Loucy (cell line): ENCODE measurements at regions not wholly inside any gene's neighbourhood (a gene's known extent, or its start where the extent isn't known, plus 50 kb on each side); places are given as distances from the start of the nearest gene placed in this dataset.

Experiments used
- H2AFZ ChIP-seq: fragments of 200-600 bp; sonication (generic); 2 replicates; pipeline ENCODE4 v1.6.0; 2016; ENCODE audit warnings: antibody characterized with exemption, mild to moderate bottlenecking, low read length, moderate library complexity
- H3F3A ChIP-seq: fragments of 200-600 bp; 2 replicates; pipeline ENCODE4 v1.6.0; 2016; ENCODE audit warnings: antibody characterized with exemption, low read depth, mild to moderate bottlenecking
- H3K27me3 ChIP-seq: fragments of 200-600 bp; sonication (generic); 2 replicates; pipeline ENCODE4 v1.6.1; 2014; ENCODE audit warnings: low read length, mild to moderate bottlenecking; ENCODE audit not compliant: insufficient read depth, poor library complexity, severe bottlenecking
- H3K36me3 ChIP-seq: fragments of 200-600 bp; sonication (generic); 2 replicates; pipeline ENCODE4 v1.6.1; 2016; ENCODE audit warnings: low read length; ENCODE audit not compliant: insufficient read depth
- H3K4me1 ChIP-seq: fragments of 200-600 bp; sonication (generic); 2 replicates; pipeline ENCODE4 v1.5.1; 2014; ENCODE audit warnings: low read length, mild to moderate bottlenecking; ENCODE audit not compliant: insufficient read depth, poor library complexity, severe bottlenecking
- H3K4me2 ChIP-seq: fragments of 200-600 bp; sonication (generic); 2 replicates; pipeline ENCODE4 v1.6.0; 2014; ENCODE audit warnings: antibody characterized with exemption, low read length, low read depth, mild to moderate bottlenecking; ENCODE audit not compliant: poor library complexity, severe bottlenecking
- H3K4me3 ChIP-seq: fragments of 200-600 bp; sonication (generic); 2 replicates; pipeline ENCODE4 v1.5.1; 2014; ENCODE audit warnings: low read length, mild to moderate bottlenecking, mixed read lengths; ENCODE audit not compliant: poor library complexity, severe bottlenecking
- H3K79me2 ChIP-seq: fragments of 200-600 bp; sonication (generic); 2 replicates; pipeline ENCODE4 v1.6.1; 2014; ENCODE audit warnings: low read length; ENCODE audit not compliant: insufficient read depth
- H3K9ac ChIP-seq: fragments of 200-600 bp; sonication (generic); 2 replicates; pipeline ENCODE4 v1.6.0; 2014; ENCODE audit warnings: mild to moderate bottlenecking, low read depth, low read length, moderate library complexity; ENCODE audit not compliant: poor library complexity, severe bottlenecking
- H3K9me2 ChIP-seq: fragments of 200-600 bp; sonication (generic); replicated peaks from 2 replicates; pipeline ENCODE4 v1.6.1; 2016; ENCODE audit warnings: low read depth, low read length, mixed read lengths
- H3K9me3 ChIP-seq: fragments of 200-600 bp; sonication (generic); 2 replicates; pipeline ENCODE4 v1.6.1; 2014; ENCODE audit warnings: mild to moderate bottlenecking, antibody characterized with exemption, low read length, low read depth; ENCODE audit not compliant: insufficient read depth
- H4K20me1 ChIP-seq: fragments of 200-600 bp; sonication (generic); 2 replicates; pipeline ENCODE4 v1.6.0; 2014; ENCODE audit warnings: antibody characterized with exemption, low read length, mild to moderate bottlenecking; ENCODE audit not compliant: insufficient read depth, poor library complexity, severe bottlenecking
- EZH2phosphoT487 ChIP-seq: fragments of 200-600 bp; IDR thresholded peaks from 2 replicates; pipeline ENCODE4 v1.6.1; 2018; ENCODE audit warnings: antibody characterized with exemption, mild to moderate bottlenecking, moderate library complexity, borderline replicate concordance
- TF ChIP-seq, protein P1 (sequence below): fragments of 200-600 bp; sonication (generic); conservative IDR thresholded peaks from 2 replicates; pipeline ENCODE4 v1.5.1; 2014; ENCODE audit warnings: mild to moderate bottlenecking, antibody characterized with exemption, low read length

- no peak overlapping the region for H2AFZ ChIP-seq
- no peaks in the 10 kb centered on the region for H3K27me3 ChIP-seq
- H3K36me3 ChIP-seq: no peaks in the 10 kb centered on the region
- TF ChIP-seq EZH2phosphoT487: no peak
- TF ChIP-seq, protein P1, sequence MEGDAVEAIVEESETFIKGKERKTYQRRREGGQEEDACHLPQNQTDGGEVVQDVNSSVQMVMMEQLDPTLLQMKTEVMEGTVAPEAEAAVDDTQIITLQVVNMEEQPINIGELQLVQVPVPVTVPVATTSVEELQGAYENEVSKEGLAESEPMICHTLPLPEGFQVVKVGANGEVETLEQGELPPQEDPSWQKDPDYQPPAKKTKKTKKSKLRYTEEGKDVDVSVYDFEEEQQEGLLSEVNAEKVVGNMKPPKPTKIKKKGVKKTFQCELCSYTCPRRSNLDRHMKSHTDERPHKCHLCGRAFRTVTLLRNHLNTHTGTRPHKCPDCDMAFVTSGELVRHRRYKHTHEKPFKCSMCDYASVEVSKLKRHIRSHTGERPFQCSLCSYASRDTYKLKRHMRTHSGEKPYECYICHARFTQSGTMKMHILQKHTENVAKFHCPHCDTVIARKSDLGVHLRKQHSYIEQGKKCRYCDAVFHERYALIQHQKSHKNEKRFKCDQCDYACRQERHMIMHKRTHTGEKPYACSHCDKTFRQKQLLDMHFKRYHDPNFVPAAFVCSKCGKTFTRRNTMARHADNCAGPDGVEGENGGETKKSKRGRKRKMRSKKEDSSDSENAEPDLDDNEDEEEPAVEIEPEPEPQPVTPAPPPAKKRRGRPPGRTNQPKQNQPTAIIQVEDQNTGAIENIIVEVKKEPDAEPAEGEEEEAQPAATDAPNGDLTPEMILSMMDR: no peak
- no peaks in the 10 kb centered on the region for H3K9me3 ChIP-seq
- H3K4me1 ChIP-seq: no peaks in the 10 kb centered on the region
- H3K9ac ChIP-seq: no peak overlapping the region
- no peaks in the 10 kb centered on the region for H3F3A ChIP-seq
- no peaks in the 10 kb centered on the region for H3K79me2 ChIP-seq
- H3K4me2 ChIP-seq: no peak overlapping the region
- no peaks in the 10 kb centered on the region for H4K20me1 ChIP-seq
- no peaks in the 10 kb centered on the region for H3K9me2 ChIP-seq
- H3K4me3 ChIP-seq: no peak overlapping the region
Measured at GRCh38 chr10:3897156-3897555, 112.1 kb upstream of the KLF6 start.

DNA sequence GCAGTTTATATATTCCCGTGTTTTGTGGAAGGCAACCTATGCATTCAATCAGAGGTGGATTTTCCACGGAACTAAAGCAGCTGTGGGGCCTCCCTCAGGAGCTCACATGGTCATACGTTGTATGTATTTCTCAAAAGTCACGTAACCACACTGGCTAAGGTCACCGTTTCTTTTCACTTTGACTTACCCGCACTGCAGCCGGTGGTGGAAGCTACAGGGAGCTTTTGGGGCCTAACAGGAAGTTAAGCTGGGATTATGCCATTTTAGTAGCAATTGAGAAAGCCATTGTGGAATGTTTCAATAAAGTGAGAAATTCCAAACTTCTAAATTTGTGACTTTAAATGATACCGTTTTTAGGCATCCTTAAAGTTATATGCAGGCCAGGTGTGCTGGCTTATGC is 111.2 kb upstream of the KLF6 start:
- H3K4me3 ChIP-seq: no peak overlapping the region
- H3F3A ChIP-seq: no peaks in the 10 kb centered on the region
- no peak overlapping the region for H3K9ac ChIP-seq
- no peaks in the 10 kb centered on the region for H3K9me2 ChIP-seq
- no peaks in the 10 kb centered on the region for H3K9me3 ChIP-seq
- H3K79me2 ChIP-seq: no peaks in the 10 kb centered on the region
- TF ChIP-seq, protein P1: no peak
- TF ChIP-seq EZH2phosphoT487: no peak
- no peaks in the 10 kb centered on the region for H3K36me3 ChIP-seq
- no peaks in the 10 kb centered on the region for H3K27me3 ChIP-seq
- H3K4me2 ChIP-seq: no peak overlapping the region
- no peaks in the 10 kb centered on the region for H4K20me1 ChIP-seq
- H3K4me1 ChIP-seq: no peaks in the 10 kb centered on the region
- no peak overlapping the region for H2AFZ ChIP-seq

DNA sequence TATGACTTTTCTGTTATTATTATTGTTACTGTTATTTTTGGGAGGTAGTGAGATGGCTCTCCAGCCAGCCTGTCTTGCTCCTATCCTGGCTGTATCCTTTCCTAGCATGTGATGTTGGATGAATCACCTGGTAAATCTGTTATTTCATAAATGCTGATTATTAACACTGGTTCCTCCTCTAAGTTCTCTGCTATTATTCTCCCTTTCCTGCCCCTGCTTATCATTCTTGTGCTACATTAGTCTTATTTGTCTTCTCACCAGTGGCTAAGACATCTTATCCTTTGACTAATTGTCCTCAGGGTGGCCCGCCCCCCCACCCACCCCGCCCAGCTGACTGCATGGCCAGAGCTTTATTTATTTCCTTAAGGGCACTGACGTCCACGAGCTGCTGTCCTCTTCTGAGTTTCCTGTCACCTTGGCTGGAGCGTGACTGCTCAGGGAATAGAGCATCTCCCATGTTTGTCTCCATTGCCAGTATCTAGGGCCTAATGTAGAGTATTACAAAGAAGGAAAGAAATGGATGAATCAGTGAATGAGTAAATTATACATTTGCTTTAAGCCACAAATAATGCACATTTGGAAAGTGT is 110.1 kb upstream of the KLF6 start:
- H4K20me1 ChIP-seq: no peaks in the 10 kb centered on the region
- no peaks in the 10 kb centered on the region for H3K4me1 ChIP-seq
- H2AFZ ChIP-seq: no peak overlapping the region
- H3K9me3 ChIP-seq: no peaks in the 10 kb centered on the region
- TF ChIP-seq EZH2phosphoT487: no peak
- TF ChIP-seq, protein P1: no peak
- no peak overlapping the region for H3K4me3 ChIP-seq
- no peaks in the 10 kb centered on the region for H3K79me2 ChIP-seq
- H3K4me2 ChIP-seq: no peak overlapping the region
- no peaks in the 10 kb centered on the region for H3K36me3 ChIP-seq
- H3F3A ChIP-seq: no peaks in the 10 kb centered on the region
- H3K27me3 ChIP-seq: no peaks in the 10 kb centered on the region
- no peaks in the 10 kb centered on the region for H3K9me2 ChIP-seq
- no peak overlapping the region for H3K9ac ChIP-seq
